ENCODE measurements at regions not wholly inside any gene's neighbourhood (a gene's known extent, or its start where the extent isn't known, plus 50 kb on each side); places are given as distances from the start of the nearest gene placed in this dataset.

DNA sequence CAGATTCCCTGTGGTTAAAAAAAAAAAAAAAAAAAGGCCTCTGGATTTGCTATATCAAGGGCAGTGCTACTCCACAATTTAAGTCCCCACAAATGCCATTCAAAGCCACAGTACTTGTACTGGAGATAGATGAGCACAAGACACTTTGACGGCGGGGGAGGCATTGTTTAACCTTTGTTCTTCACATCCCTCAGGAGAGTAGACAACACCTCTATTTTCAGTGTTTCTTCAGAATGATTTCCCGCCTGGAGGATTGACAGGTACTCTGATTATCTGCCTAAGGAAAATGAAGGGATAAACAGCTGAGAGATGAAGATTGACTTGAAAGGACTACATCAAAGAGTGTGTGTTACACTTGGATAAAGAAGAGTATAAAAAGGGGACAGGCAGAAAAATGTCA is 58.7 kb downstream of the OTOL1 start:
- TF ChIP-seq, protein P1, sequence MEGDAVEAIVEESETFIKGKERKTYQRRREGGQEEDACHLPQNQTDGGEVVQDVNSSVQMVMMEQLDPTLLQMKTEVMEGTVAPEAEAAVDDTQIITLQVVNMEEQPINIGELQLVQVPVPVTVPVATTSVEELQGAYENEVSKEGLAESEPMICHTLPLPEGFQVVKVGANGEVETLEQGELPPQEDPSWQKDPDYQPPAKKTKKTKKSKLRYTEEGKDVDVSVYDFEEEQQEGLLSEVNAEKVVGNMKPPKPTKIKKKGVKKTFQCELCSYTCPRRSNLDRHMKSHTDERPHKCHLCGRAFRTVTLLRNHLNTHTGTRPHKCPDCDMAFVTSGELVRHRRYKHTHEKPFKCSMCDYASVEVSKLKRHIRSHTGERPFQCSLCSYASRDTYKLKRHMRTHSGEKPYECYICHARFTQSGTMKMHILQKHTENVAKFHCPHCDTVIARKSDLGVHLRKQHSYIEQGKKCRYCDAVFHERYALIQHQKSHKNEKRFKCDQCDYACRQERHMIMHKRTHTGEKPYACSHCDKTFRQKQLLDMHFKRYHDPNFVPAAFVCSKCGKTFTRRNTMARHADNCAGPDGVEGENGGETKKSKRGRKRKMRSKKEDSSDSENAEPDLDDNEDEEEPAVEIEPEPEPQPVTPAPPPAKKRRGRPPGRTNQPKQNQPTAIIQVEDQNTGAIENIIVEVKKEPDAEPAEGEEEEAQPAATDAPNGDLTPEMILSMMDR (IDR thresholded peaks at IDR 0.05; ENCODE audit: insufficient read depth, missing control alignments), result no peak
- FAIRE-seq (no peak), DNase-seq (ENCODE audit: insufficient read length, low spot score) (no peak)

DNA sequence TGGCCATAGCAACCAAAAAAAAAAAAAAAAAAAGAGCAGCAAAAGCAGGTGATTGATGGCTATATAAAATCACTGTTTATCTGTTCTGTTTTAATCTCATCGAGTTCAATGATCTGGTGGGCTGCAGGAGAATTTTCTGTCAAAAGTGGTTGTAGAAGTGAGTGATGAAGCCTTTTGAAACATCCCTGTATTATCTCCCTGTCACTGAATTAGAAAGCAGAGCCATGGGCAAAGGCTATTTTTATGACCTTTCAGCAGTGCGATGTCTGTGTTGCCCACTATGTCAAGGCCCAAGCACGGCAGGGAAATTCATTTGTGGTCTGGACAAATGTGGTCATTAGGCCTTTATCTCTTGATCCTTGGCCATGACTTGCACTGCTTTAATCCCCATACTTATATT is 59.9 kb downstream of the OTOL1 start:
- TF ChIP-seq, protein P1 (IDR thresholded peaks at IDR 0.05; ENCODE audit: insufficient read depth, missing control alignments), result no peak
- FAIRE-seq, result no peak

DNA sequence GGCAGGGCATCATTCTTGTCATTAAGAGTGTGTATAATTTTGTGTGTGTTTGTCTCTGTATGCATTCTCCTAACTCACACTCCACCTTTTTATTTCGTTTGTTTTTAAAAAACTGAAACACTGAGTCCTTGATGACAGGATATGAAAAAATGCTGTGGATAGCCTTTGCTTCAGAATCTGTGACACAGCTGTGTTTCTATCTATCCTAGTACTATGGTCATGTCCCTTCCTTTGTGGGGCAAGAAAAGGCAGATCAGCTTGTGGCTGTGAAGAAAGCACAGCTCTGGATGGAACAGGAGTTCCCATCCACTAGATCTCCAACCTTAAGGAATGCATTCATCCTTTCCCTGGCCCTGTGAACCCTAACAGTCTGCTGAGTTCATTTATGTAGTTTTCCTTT is 60.3 kb downstream of the OTOL1 start:
- no peak for FAIRE-seq
- TF ChIP-seq, protein P1 (IDR thresholded peaks at IDR 0.05; ENCODE audit: insufficient read depth, missing control alignments), result no peak
- DNase-seq (ENCODE audit: insufficient read length, low spot score), result no peak

More for the DNA sequence above, 59.9 kb downstream of the OTOL1 start:
- no peak for DNase-seq (ENCODE audit: insufficient read length, low spot score)

DNA sequence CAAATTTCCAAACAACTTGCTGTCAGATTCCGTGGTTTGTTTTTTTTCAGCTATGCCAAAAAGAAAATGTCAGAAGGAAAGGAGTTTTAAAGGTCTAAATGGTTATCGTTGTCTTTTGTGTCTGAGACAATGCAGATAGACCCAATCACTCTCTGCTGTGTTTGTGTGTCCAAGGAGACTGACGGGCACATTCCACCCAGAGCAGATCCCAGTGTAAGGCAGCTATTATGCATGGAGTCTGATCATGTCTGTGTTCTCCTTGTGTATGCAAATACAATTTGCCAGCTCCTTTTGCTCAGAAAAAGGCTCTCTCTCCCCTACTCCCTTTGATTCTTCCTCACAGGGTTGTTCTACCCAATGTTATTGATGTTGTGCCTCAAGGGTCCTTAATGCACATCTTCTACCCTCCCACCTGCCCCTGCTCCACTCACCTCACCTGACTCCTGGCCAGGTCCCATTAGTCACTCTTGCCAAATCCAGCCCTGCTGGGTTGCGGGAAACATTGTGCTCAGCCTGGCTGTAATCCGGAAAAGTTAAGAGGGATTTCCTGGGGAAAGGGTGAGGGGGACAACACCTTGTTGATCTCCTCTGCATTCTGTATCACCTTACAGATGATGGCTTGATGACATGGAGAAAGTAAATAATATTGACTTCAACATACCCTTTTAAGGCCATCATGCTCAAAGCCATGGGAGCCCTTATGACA is 61.0 kb downstream of the OTOL1 start:
- FAIRE-seq, result no peak

DNA sequence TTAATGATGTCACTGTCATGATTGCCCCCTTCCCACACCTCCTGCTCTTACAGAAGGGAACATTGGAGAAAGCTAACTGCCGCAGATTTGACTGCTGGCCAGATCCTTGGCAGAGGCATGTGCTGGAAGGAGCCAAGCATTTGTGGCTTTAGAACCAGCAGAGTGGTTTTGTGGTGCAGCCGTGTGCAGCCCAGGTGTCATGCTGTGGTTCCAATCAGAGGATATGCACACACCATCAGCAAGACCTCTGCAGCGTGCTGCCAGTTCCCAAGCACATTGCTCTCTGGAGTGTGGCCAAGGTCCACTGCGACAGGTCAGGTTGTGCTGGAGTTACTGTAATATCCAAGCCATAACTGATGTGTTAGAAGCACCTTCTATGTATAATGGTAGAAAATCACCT is 61.6 kb downstream of the OTOL1 start:
- TF ChIP-seq, protein P1 (IDR thresholded peaks at IDR 0.05; ENCODE audit: insufficient read depth, missing control alignments), result no peak
- DNase-seq (ENCODE audit: insufficient read length, low spot score) (no peak), FAIRE-seq (no peak)

More for the DNA sequence above, 61.0 kb downstream of the OTOL1 start:
- DNase-seq (ENCODE audit: insufficient read length, low spot score), result no peak
- TF ChIP-seq, protein P1 (IDR thresholded peaks at IDR 0.05; ENCODE audit: insufficient read depth, missing control alignments), result no peak

DNA sequence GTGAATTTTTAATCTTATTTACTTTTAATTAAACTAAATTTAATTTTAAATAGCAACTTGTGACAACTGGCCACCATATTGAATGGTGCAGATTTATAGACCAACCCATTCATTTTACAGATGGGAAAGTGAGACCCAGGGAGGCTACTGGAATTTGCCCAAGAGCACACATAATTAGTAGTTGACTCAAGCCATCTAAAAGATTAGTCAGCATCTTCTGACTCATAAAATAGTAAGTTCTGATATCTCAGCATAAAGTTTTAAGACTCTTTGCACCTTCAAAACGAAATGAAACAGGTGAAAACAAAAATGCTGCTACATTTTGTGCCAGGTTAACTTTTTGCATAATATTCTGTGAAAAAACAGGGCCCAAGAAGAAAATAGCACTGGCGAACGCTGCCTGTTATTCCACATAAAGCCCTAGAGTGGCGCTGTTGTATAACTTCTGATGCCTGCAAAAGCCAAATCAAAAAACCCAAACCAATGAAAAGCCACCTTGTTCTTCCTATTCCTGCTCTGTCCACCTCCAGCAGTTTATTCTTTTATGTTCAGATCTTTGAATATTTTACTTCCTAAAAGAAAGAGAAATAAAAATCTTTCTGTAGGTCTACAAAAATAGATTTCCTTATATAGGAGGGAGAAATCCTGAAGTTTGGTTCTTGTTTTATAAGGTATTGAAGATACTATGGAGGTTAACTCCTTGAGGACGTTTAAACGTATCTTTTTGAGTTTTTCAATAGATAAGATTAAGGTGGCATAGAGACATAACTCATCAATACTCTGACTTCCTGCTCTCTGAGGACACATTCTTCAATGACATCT is 62.8 kb downstream of the OTOL1 start:
- FAIRE-seq, result no peak
- no peak for DNase-seq (ENCODE audit: insufficient read length, low spot score)
- TF ChIP-seq, protein P1 (IDR thresholded peaks at IDR 0.05; ENCODE audit: insufficient read depth, missing control alignments), result peak; percentile 83
